ENCODE measurements at regions not wholly inside any gene's neighbourhood (a gene's known extent, or its start where the extent isn't known, plus 50 kb on each side); places are given as distances from the start of the nearest gene placed in this dataset.
A peak's percentile ranks its signal among the peaks of the same experiment; 100 is the strongest.

- Histone ChIP-seq H4K8ac (ENCODE audit: low read length) (no peak overlapping the region), H4K91ac (ENCODE audit: low read length) (no peak overlapping the region), H3K18ac (ENCODE audit: low read depth in 1 of 2, low read length in 2 of 2) (no peak overlapping the region), H3K4me1 (ENCODE audit: control insufficient read depth, insufficient read depth, low read depth, low read length) (no peaks in the 10 kb centered on the region), H2BK5ac (ENCODE audit: low read depth, low read length, poor library complexity, severe bottlenecking) (no peak overlapping the region), H2BK12ac (ENCODE audit: low read length in 2 of 2) (no peak overlapping the region), H2AFZ (ENCODE audit: low read depth, low read length) (no peak overlapping the region), H3K4ac (ENCODE audit: low read depth in 1 of 2, low read length in 2 of 2) (no peak overlapping the region), H3K9ac (ENCODE audit: low read length) (no peak overlapping the region), H3K14ac (ENCODE audit: low read length in 2 of 2) (no peak overlapping the region), H3K4me2 (ENCODE audit: low read length, poor library complexity, severe bottlenecking) (no peak overlapping the region), H2AK5ac (ENCODE audit: low read length, severe bottlenecking) (no peak overlapping the region), H3K27ac (ENCODE audit: low read length, poor library complexity, severe bottlenecking) (no peak overlapping the region), H3K27me3 (ENCODE audit: control insufficient read depth in 1 of 2, insufficient read depth in 1 of 2, low read length in 2 of 2) (no peaks in the 10 kb centered on the region), H3K4me3 (ENCODE audit: insufficient read depth in 1 of 2, low read depth in 1 of 2, low read length in 2 of 2) (no peak overlapping the region), H2BK120ac (ENCODE audit: low read depth, low read length) (no peak overlapping the region), H3K79me1 (replicated peaks; ENCODE audit: low read length, poor library complexity, severe bottlenecking) (no peaks in the 10 kb centered on the region), H3K23ac (ENCODE audit: low read length in 2 of 2) (no peak overlapping the region), H3K9me3 (ENCODE audit: control insufficient read depth, low read length) (no peaks in the 10 kb centered on the region), H2BK15ac (ENCODE audit: low read depth, poor library complexity, severe bottlenecking) (no peak overlapping the region), H3K36me3 (ENCODE audit: control insufficient read depth in 1 of 2, insufficient read depth in 2 of 2, low read depth in 1 of 2, low read length in 2 of 2) (no peaks in the 10 kb centered on the region)
- no peak for DNase-seq
- 94% methylated on average over 1 of the region's 2 CpGs for WGBS
These were observed 140.1 kb downstream of the DSEL start for GRCh38 chr18:67376372-67376771.

DNA sequence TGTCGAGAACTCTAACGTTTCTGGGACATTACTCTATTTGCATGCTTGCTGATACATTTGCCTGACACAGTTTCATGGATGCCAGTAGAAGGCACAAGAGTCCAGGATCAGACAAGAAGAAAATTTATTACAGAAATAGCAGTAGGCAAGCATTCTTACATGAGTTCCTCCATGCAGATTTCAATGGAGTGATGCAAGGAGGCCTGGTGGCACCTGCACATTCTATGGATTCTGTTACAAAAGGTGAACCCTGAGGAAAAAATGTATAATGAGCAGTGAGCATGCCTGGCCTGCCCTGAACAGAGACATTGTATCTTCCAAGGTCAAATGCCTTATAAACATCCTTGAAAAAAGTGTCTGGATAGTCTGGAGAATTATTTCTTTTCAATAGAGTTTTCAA lies 142.9 kb downstream of the DSEL start:
- Histone ChIP-seq H3K79me1 (replicated peaks; ENCODE audit: low read length, poor library complexity, severe bottlenecking) (no peaks in the 10 kb centered on the region), H3K27ac (ENCODE audit: low read length, poor library complexity, severe bottlenecking) (no peak overlapping the region), H3K4me2 (ENCODE audit: low read length, poor library complexity, severe bottlenecking) (no peak overlapping the region), H3K9me3 (ENCODE audit: control insufficient read depth, low read length) (no peaks in the 10 kb centered on the region), H2AK5ac (ENCODE audit: low read length, severe bottlenecking) (no peak overlapping the region), H3K23ac (ENCODE audit: low read length in 2 of 2) (no peak overlapping the region), H3K18ac (ENCODE audit: low read depth in 1 of 2, low read length in 2 of 2) (no peak overlapping the region), H3K36me3 (ENCODE audit: control insufficient read depth in 1 of 2, insufficient read depth in 2 of 2, low read depth in 1 of 2, low read length in 2 of 2) (no peaks in the 10 kb centered on the region), H4K91ac (ENCODE audit: low read length) (no peak overlapping the region), H4K8ac (ENCODE audit: low read length) (no peak overlapping the region), H3K27me3 (ENCODE audit: control insufficient read depth in 1 of 2, insufficient read depth in 1 of 2, low read length in 2 of 2) (no peaks in the 10 kb centered on the region), H3K4me1 (ENCODE audit: control insufficient read depth, insufficient read depth, low read depth, low read length) (no peaks in the 10 kb centered on the region), H2AFZ (ENCODE audit: low read depth, low read length) (peak overlapping the region; percentile 14), H2BK15ac (ENCODE audit: low read depth, poor library complexity, severe bottlenecking) (no peak overlapping the region), H2BK120ac (ENCODE audit: low read depth, low read length) (no peak overlapping the region), H2BK12ac (ENCODE audit: low read length in 2 of 2) (no peak overlapping the region), H3K4me3 (ENCODE audit: insufficient read depth in 1 of 2, low read depth in 1 of 2, low read length in 2 of 2) (no peak overlapping the region), H3K4ac (ENCODE audit: low read depth in 1 of 2, low read length in 2 of 2) (no peak overlapping the region), H2BK5ac (ENCODE audit: low read depth, low read length, poor library complexity, severe bottlenecking) (no peak overlapping the region), H3K14ac (ENCODE audit: low read length in 2 of 2) (no peak overlapping the region), H3K9ac (ENCODE audit: low read length) (no peak overlapping the region)
- no peak for DNase-seq
- 97% methylated on average over 2 of the region's 2 CpGs for WGBS

GRCh38 chr18:67367540-67367939 lies 149.0 kb downstream of the DSEL start:
- H4K8ac ChIP-seq (ENCODE audit: low read length) = no peak overlapping the region
- no peak overlapping the region for H2BK120ac ChIP-seq (ENCODE audit: low read depth, low read length)
- H3K27ac ChIP-seq (ENCODE audit: low read length, poor library complexity, severe bottlenecking) = no peak overlapping the region
- DNase-seq = peak; percentile 18
- no peak overlapping the region for H4K91ac ChIP-seq (ENCODE audit: low read length)
- H3K23ac ChIP-seq (ENCODE audit: low read length in 2 of 2) = no peak overlapping the region
- 53% methylated on average over 1 of the region's 2 CpGs for WGBS
- H3K4me1 ChIP-seq (ENCODE audit: control insufficient read depth, insufficient read depth, low read depth, low read length) = no peaks in the 10 kb centered on the region
- no peak overlapping the region for H3K14ac ChIP-seq (ENCODE audit: low read length in 2 of 2)
- no peak overlapping the region for H2BK15ac ChIP-seq (ENCODE audit: low read depth, poor library complexity, severe bottlenecking)
- no peak overlapping the region for H2AK5ac ChIP-seq (ENCODE audit: low read length, severe bottlenecking)
- H2AFZ ChIP-seq (ENCODE audit: low read depth, low read length) = no peak overlapping the region
- H3K9me3 ChIP-seq (ENCODE audit: control insufficient read depth, low read length) = no peaks in the 10 kb centered on the region
- no peak overlapping the region for H3K4me3 ChIP-seq (ENCODE audit: insufficient read depth in 1 of 2, low read depth in 1 of 2, low read length in 2 of 2)
- no peak overlapping the region for H2BK5ac ChIP-seq (ENCODE audit: low read depth, low read length, poor library complexity, severe bottlenecking)
- H2BK12ac ChIP-seq (ENCODE audit: low read length in 2 of 2) = no peak overlapping the region
- no peaks in the 10 kb centered on the region for H3K79me1 ChIP-seq (replicated peaks; ENCODE audit: low read length, poor library complexity, severe bottlenecking)
- no peaks in the 10 kb centered on the region for H3K27me3 ChIP-seq (ENCODE audit: control insufficient read depth in 1 of 2, insufficient read depth in 1 of 2, low read length in 2 of 2)
- no peak overlapping the region for H3K4ac ChIP-seq (ENCODE audit: low read depth in 1 of 2, low read length in 2 of 2)
- no peak overlapping the region for H3K18ac ChIP-seq (ENCODE audit: low read depth in 1 of 2, low read length in 2 of 2)
- no peak overlapping the region for H3K9ac ChIP-seq (ENCODE audit: low read length)
- no peaks in the 10 kb centered on the region for H3K36me3 ChIP-seq (ENCODE audit: control insufficient read depth in 1 of 2, insufficient read depth in 2 of 2, low read depth in 1 of 2, low read length in 2 of 2)
- H3K4me2 ChIP-seq (ENCODE audit: low read length, poor library complexity, severe bottlenecking) = no peak overlapping the region

- H3K4ac ChIP-seq (ENCODE audit: low read depth in 1 of 2, low read length in 2 of 2) = no peak overlapping the region
- H3K79me1 ChIP-seq (replicated peaks; ENCODE audit: low read length, poor library complexity, severe bottlenecking) = no peaks in the 10 kb centered on the region
- no peak overlapping the region for H2AFZ ChIP-seq (ENCODE audit: low read depth, low read length)
- no peak overlapping the region for H3K9ac ChIP-seq (ENCODE audit: low read length)
- no peak overlapping the region for H3K14ac ChIP-seq (ENCODE audit: low read length in 2 of 2)
- peak overlapping the region; percentile 72 for H4K91ac ChIP-seq (ENCODE audit: low read length)
- no peaks in the 10 kb centered on the region for H3K9me3 ChIP-seq (ENCODE audit: control insufficient read depth, low read length)
- H3K4me3 ChIP-seq (ENCODE audit: insufficient read depth in 1 of 2, low read depth in 1 of 2, low read length in 2 of 2) = no peak overlapping the region
- peak overlapping the region; percentile 31 to 71 for H3K18ac ChIP-seq (ENCODE audit: low read depth in 1 of 2, low read length in 2 of 2)
- no peak overlapping the region for H3K23ac ChIP-seq (ENCODE audit: low read length in 2 of 2)
- no peak overlapping the region for H3K27ac ChIP-seq (ENCODE audit: low read length, poor library complexity, severe bottlenecking)
- H2BK5ac ChIP-seq (ENCODE audit: low read depth, low read length, poor library complexity, severe bottlenecking) = no peak overlapping the region
- H3K4me2 ChIP-seq (ENCODE audit: low read length, poor library complexity, severe bottlenecking) = no peak overlapping the region
- no CpG with 5 or more reads among the region's 3 CpGs for WGBS
- no peaks in the 10 kb centered on the region for H3K27me3 ChIP-seq (ENCODE audit: control insufficient read depth in 1 of 2, insufficient read depth in 1 of 2, low read length in 2 of 2)
- H3K36me3 ChIP-seq (ENCODE audit: control insufficient read depth in 1 of 2, insufficient read depth in 2 of 2, low read depth in 1 of 2, low read length in 2 of 2) = no peaks in the 10 kb centered on the region
- no peak overlapping the region for H2AK5ac ChIP-seq (ENCODE audit: low read length, severe bottlenecking)
- H4K8ac ChIP-seq (ENCODE audit: low read length) = peak overlapping the region; percentile 69
- DNase-seq = no peak
- H3K4me1 ChIP-seq (ENCODE audit: control insufficient read depth, insufficient read depth, low read depth, low read length) = no peaks in the 10 kb centered on the region
- H2BK12ac ChIP-seq (ENCODE audit: low read length in 2 of 2) = peak overlapping the region; percentile 95 to 98
- H2BK15ac ChIP-seq (ENCODE audit: low read depth, poor library complexity, severe bottlenecking) = no peak overlapping the region
- H2BK120ac ChIP-seq (ENCODE audit: low read depth, low read length) = no peak overlapping the region
These were observed 152.8 kb downstream of the DSEL start for GRCh38 chr18:67363694-67364093.

Measured in mesenchymal stem cell (in vitro differentiated cells and primary cell).